SU-DHL-6 (cell line): ENCODE measurements at regions not wholly inside any gene's neighbourhood (a gene's known extent, or its start where the extent isn't known, plus 50 kb on each side); places are given as distances from the start of the nearest gene placed in this dataset.

Source experiments
- CTCF ChIP-seq: fragments of 200-600 bp; sonication (generic); IDR thresholded peaks from one replicate; pipeline ENCODE4 v1.5.1; 2017; ENCODE audit warnings: antibody characterized with exemption, mild to moderate bottlenecking, low read length, moderate library complexity; ENCODE audit not compliant: insufficient read depth, poor library complexity, severe bottlenecking
- EZH2phosphoT487 ChIP-seq: fragments of 200-600 bp; sonication (generic), shearing (Covaris generic); conservative IDR thresholded peaks from 2 replicates; pipeline ENCODE4 v1.6.1; 2018; ENCODE audit warnings: mild to moderate bottlenecking, antibody characterized with exemption, low read length, moderate library complexity, mixed read lengths

- TF ChIP-seq EZH2phosphoT487 (no peak), CTCF (no peak)
These were observed 70.5 kb upstream of the MYCN start for GRCh38 chr2:15869871-15870270.
